ENCODE measurements at regions not wholly inside any gene's neighbourhood (a gene's known extent, or its start where the extent isn't known, plus 50 kb on each side); places are given as distances from the start of the nearest gene placed in this dataset.

DNA sequence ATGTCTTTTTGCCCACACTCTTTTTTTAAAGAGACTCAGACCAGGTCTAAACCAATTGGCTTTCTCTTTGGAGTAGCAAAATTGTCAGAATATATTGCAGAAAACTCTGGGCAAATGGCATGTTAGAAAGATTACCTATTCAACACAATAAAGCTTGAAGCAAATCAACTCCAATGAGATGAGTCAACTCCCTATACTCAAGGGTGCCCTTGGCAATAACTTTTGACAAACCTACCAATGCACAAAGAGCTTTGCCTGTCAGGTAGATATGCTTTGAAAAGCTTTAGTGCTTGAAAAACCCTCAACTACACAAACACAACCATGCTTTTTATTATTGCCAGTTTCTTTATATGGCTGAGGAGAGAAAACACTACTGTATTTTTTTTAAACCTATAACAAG lies 137.7 kb upstream of the GRM7 start:
- TF ChIP-seq, protein P1, sequence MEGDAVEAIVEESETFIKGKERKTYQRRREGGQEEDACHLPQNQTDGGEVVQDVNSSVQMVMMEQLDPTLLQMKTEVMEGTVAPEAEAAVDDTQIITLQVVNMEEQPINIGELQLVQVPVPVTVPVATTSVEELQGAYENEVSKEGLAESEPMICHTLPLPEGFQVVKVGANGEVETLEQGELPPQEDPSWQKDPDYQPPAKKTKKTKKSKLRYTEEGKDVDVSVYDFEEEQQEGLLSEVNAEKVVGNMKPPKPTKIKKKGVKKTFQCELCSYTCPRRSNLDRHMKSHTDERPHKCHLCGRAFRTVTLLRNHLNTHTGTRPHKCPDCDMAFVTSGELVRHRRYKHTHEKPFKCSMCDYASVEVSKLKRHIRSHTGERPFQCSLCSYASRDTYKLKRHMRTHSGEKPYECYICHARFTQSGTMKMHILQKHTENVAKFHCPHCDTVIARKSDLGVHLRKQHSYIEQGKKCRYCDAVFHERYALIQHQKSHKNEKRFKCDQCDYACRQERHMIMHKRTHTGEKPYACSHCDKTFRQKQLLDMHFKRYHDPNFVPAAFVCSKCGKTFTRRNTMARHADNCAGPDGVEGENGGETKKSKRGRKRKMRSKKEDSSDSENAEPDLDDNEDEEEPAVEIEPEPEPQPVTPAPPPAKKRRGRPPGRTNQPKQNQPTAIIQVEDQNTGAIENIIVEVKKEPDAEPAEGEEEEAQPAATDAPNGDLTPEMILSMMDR (IDR thresholded peaks at IDR 0.05; ENCODE audit: borderline replicate concordance, extremely low read depth, low read length, poor library complexity, severe bottlenecking), result no peak
- no peak for TF ChIP-seq EZH2 (IDR thresholded peaks at IDR 0.05; ENCODE audit: borderline replicate concordance, low read depth, low read length, severe bottlenecking)

All from DND-41 (cell line).